NCI-H2196 treated with DMSO at 0.1 percent for 48 hours (cell line): ENCODE measurements at regions not wholly inside any gene's neighbourhood (a gene's known extent, or its start where the extent isn't known, plus 50 kb on each side); places are given as distances from the start of the nearest gene placed in this dataset.

Experiments
- DNase-seq: peaks from one replicate; lab custom pipeline; 2025; ENCODE audit not compliant: unreplicated experiment; lab: John Stamatoyannopoulos, UW

GRCh38 chr10:2128991-2129390 is 391.7 kb upstream of the ADARB2 start:
- DNase-seq = no peak

GRCh38 chr10:2124135-2124534 is 386.8 kb upstream of the ADARB2 start:
- no peak for DNase-seq

DNA sequence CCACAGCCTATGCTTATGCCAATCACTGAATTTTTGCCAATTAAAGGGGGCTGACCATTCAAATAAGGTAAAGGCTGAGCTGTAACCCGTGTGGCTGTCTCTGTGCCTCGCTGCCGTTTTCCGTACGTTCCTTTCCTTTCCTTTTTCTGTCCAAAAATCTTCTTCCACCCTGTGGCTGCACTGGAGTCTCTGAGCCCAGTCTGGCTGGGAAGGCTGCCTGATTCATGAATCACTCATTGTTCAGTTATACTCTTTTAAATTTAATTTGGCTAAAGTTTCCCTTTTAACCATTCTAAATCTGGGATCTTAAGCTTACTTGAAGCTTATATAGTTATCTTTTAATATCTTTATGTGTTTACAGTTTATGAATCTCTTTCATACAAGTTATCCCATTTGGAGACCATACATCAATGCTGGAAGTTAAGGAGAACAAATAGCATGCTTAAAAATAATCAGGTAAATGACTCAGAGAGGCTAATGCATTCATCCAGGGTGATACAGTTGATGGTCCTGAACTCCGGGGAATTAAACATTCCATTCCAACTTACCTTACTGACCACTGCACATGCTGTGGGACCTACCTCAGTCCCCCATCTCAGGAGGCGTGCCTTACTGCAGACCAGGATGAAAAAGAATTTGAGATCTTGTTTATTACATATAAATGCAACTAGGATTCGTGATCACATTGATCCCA is 385.3 kb upstream of the ADARB2 start:
- DNase-seq = no peak

- no peak for DNase-seq
Observed at GRCh38 chr10:2121929-2122328, 384.6 kb upstream of the ADARB2 start.

GRCh38 chr10:2121315-2121714 is 384.0 kb upstream of the ADARB2 start:
- no peak for DNase-seq

- no peak for DNase-seq
Observed at GRCh38 chr10:2120746-2121145, 383.4 kb upstream of the ADARB2 start.

- DNase-seq = no peak
Observed at GRCh38 chr10:2119316-2119715, 382.0 kb upstream of the ADARB2 start.

- no peak for DNase-seq
Observed at GRCh38 chr10:2118201-2118600, 380.9 kb upstream of the ADARB2 start.

GRCh38 chr10:2117641-2118040 is 380.3 kb upstream of the ADARB2 start:
- DNase-seq = no peak

- DNase-seq = no peak
Observed at GRCh38 chr10:2111965-2112364, 374.6 kb upstream of the ADARB2 start.

DNA sequence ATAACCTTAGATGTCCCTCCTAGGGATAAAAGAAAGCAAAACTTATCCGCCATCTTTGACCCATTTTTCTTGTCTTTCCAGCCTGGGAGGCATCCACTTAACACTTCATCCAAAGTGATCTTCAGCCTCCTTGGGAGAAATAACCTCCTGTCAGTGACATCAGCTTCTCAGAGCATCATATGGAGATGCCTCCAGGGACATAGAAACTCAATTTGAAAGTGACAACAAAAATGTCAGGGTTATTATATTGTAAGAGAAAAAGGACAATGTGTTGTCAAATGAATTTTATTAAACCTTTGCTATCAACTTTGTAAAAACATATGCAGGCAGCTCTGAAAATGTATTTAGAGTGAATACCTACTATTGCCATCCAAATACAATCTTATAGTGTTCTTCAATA is 371.2 kb upstream of the ADARB2 start:
- DNase-seq = no peak

DNA sequence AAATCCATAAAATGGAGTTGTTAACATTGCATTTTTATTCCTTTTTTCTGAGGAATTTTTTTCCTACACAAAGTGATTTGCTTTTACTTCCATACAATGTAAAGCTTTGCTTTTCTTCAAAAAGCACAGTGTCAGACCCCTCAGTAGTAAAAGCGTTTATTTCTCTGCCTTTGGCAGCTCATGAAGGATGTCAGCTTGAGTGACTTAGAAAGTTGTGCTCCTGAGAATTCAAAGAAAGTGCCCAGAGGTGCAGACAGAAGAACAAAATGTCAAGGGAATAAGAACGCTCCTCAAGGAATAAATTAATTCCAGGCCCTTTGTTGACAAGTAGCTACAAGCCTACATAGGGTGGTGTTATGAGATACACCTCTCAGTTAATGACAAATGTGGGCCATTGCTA is 369.3 kb upstream of the ADARB2 start:
- no peak for DNase-seq

DNA sequence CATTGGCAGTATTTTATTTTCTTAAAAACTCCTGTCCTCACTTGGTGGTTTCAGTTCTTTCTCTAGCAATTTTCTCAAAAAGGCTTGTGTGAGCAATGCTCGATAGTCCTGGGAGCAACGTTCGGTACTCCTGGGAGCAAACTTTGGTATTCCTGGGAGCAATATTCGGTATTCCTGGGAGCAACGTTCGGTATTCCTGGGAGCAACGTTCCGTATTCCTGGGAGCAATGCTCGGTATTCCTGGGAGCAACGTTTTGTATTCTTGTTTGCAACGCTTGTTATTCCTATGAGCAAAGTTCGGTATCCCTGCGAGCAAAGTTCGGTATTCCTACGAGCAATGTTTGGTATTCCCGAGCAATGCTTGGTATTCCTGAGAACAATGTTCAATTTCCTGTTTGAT is 362.0 kb upstream of the ADARB2 start:
- no peak for DNase-seq

- DNase-seq = no peak
Observed at GRCh38 chr10:2097937-2098336, 360.6 kb upstream of the ADARB2 start.

DNA sequence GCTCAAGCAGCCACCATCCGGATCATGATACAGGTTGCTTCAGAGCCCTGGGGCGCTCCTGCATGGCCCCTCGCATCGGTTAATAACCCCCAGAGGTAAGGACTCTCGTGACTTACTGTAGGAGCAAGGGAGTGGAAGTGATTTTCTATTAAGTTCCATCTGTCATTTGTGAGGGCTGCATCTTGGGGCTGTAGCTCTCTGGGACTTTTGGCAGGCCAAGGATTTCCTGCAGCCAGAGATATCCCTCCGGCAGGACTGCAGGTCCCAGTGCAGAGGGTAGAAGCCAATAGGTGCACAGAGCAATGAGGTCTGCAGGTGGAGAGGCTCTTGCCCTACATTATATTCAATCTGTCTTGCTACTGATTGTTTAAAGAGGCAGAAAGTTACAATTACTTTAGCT is 356.8 kb upstream of the ADARB2 start:
- no peak for DNase-seq

- no peak for DNase-seq
Observed at GRCh38 chr10:2083591-2083990, 346.3 kb upstream of the ADARB2 start.

GRCh38 chr10:2081501-2081900 is 344.2 kb upstream of the ADARB2 start:
- no peak for DNase-seq

DNA sequence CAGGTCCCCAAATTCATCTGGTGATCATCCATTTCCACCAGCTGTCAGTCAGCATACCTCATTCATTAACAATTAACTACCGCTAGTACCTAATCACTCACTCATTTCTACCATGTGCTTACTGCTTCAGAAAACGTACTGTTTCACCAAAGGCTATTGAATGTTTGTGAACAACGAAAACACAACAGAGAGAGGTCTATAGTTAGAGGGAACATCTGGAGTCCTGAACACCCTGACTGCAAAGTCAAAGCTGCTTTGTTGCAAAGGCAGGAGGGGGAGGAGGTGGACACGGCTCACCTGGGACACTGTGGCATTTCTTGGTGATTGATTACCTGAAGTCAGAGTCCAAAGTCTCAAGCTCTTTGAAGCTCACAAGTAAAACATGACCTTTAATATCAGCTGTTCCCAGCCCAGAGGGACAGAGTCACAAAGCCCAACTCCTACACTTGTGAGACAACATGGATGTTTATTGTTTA is 342.3 kb upstream of the ADARB2 start:
- DNase-seq = no peak

DNA sequence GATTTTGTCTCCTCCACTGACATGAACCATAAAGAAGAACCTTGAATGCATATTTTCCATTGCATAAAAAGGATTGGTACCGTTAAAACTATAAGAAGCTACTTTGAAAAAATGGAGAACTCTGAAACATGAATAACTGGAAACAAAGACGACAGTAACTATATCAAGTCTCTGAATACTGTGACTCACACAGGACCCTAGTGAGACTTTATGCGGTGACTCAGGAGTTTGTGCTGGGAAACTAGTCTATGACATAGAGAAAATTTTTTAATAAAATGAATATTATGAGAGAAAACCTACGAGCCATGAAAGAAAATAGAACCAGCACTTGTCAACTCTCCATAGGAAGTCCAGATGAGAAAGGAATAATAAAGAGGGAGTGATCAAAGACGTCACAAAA is 339.9 kb upstream of the ADARB2 start:
- no peak for DNase-seq

DNA sequence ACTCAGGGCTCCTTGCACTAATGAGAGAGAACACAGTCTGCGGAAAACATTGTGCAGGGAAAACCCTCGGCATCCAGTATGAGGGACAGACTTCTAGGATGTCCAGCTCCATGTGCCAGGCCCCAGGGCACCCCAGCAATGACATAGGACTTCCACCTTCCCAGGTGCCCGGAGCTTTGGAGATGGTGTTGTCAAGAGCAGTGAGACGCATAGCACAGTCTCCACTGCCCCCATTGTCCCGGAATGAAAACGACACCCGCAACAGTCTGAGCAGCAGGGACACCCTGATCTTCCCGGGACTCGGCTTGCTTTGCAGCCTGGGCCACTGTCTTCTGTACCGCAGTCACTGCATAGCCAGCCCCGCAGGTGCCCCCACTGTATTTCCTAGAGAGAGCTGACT is 339.2 kb upstream of the ADARB2 start:
- no peak for DNase-seq

GRCh38 chr10:2067015-2067414 is 329.7 kb upstream of the ADARB2 start:
- no peak for DNase-seq

DNA sequence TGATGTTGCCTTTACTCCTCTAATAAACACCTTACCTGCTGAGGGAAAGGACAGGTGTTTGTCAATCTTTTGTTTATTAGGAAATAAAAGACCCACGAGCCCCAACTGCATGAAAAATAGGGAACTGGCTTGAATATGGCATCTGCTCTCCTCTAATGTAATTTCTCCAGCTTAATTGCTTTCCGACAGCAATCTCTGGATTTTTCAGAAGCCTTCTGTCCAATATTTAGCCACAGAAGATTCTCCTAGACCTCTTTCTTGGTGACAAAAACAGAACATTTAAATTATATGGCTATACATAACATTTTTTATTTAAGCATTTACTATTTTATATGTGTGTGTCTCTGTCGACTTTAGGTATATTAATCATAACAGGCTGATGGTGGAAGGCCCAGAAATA is 317.4 kb upstream of the ADARB2 start:
- DNase-seq = no peak

DNA sequence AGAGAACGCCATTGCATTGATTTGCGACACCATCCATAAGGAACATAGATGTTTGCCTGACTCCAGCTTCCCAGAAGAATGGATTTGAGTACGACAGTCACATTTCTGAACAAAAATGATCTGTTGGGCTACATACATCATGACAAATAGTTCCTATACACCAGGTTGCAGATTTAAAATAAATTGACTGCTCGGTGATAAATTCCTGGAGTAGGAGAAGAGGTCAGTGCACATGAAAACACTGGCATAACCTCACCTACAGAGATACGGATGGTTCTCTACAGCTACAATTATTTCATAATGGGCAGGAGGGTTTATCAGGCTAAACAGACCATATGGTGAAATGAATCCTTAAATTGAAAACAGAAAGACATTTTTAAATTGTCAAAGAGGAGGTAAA is 316.5 kb upstream of the ADARB2 start:
- no peak for DNase-seq
